ENCODE measurements at regions not wholly inside any gene's neighbourhood (a gene's known extent, or its start where the extent isn't known, plus 50 kb on each side); places are given as distances from the start of the nearest gene placed in this dataset.

GRCh38 chr14:98093111-98093510 lies 1178.9 kb downstream of the BCL11B start:
- no peak for DNase-seq

GRCh38 chr14:98099527-98099926 lies 1172.5 kb downstream of the BCL11B start:
- DNase-seq: no peak

GRCh38 chr14:98101323-98101722 lies 1170.7 kb downstream of the BCL11B start:
- no peak for DNase-seq

- DNase-seq: peak in 1 of 4 experiments; percentile 7
Measured at GRCh38 chr14:98103705-98104104, 1168.3 kb downstream of the BCL11B start.

- DNase-seq: no peak
Measured at GRCh38 chr14:98109326-98109725, 1162.7 kb downstream of the BCL11B start.

GRCh38 chr14:98112194-98112780 lies 1159.7 kb downstream of the BCL11B start:
- DNase-seq: no peak

GRCh38 chr14:98114122-98114895 lies 1157.7 kb downstream of the BCL11B start:
- no peak for DNase-seq

GRCh38 chr14:98114946-98115345 lies 1157.1 kb downstream of the BCL11B start:
- DNase-seq: no peak

- no peak for DNase-seq
Measured at GRCh38 chr14:98118749-98119148, 1153.2 kb downstream of the BCL11B start.

- no peak for DNase-seq
Measured at GRCh38 chr14:98119739-98120138, 1152.3 kb downstream of the BCL11B start.

GRCh38 chr14:98120831-98121464 lies 1151.0 kb downstream of the BCL11B start:
- no peak for DNase-seq

GRCh38 chr14:98122527-98122926 lies 1149.5 kb downstream of the BCL11B start:
- no peak for DNase-seq

GRCh38 chr14:98130691-98131090 lies 1141.3 kb downstream of the BCL11B start:
- no peak for DNase-seq

- no peak for DNase-seq
Measured at GRCh38 chr14:98131406-98131805, 1140.6 kb downstream of the BCL11B start.

GRCh38 chr14:98133806-98134205 lies 1138.2 kb downstream of the BCL11B start:
- DNase-seq: no peak

GRCh38 chr14:98136012-98136789 lies 1135.8 kb downstream of the BCL11B start:
- DNase-seq: no peak

- DNase-seq: no peak
Measured at GRCh38 chr14:98137131-98138025, 1134.6 kb downstream of the BCL11B start.

GRCh38 chr14:98138666-98139065 lies 1133.3 kb downstream of the BCL11B start:
- DNase-seq: peak in 2 of 4 experiments; percentile 30 to 48

- no peak for DNase-seq
Measured at GRCh38 chr14:98140862-98141530, 1131.0 kb downstream of the BCL11B start.

GRCh38 chr14:98143566-98143965 lies 1128.4 kb downstream of the BCL11B start:
- DNase-seq: no peak

- DNase-seq: no peak
Measured at GRCh38 chr14:98144964-98145363, 1127.0 kb downstream of the BCL11B start.

GRCh38 chr14:98146416-98146815 lies 1125.6 kb downstream of the BCL11B start:
- no peak for DNase-seq
